ENCODE measurements at regions not wholly inside any gene's neighbourhood (a gene's known extent, or its start where the extent isn't known, plus 50 kb on each side); places are given as distances from the start of the nearest gene placed in this dataset.

GRCh38 chr3:145869958-145870357 is 291.0 kb downstream of the PLOD2 start:
- Histone ChIP-seq H3K9ac (ENCODE audit: low read depth in 1 of 2, low read length in 2 of 2) (no peak overlapping the region), H3K27me3 (ENCODE audit: control insufficient read depth in 4 of 4, insufficient read depth in 4 of 4, low read length in 3 of 4) (no peaks in the 10 kb centered on the region), H3K9me3 (ENCODE audit: control insufficient read depth in 4 of 4, low read length in 3 of 4) (no peaks in the 10 kb centered on the region), H3K4me1 (ENCODE audit: control insufficient read depth in 4 of 4, insufficient read depth in 4 of 4, low read length in 3 of 4) (no peaks in the 10 kb centered on the region), H3K36me3 (ENCODE audit: control insufficient read depth in 4 of 4, insufficient read depth in 3 of 4, low read depth in 1 of 4, low read length in 3 of 4) (no peaks in the 10 kb centered on the region), H3K27ac (ENCODE audit: low read depth in 1 of 2, low read length in 2 of 2) (no peak overlapping the region), H3K4me3 (ENCODE audit: low read depth in 1 of 3, low read length in 3 of 3) (no peak overlapping the region)
- no peak for TF ChIP-seq HNF4G (IDR thresholded peaks at IDR 0.05)
- TF ChIP-seq HNF4A (conservative IDR thresholded peaks at IDR 0.05): no peak
- no peak for TF ChIP-seq JUND (IDR thresholded peaks at IDR 0.05)
- TF ChIP-seq TAF1 (conservative IDR thresholded peaks at IDR 0.05): no peak
- no peak for TF ChIP-seq FOXA1 (IDR thresholded peaks at IDR 0.05)
- TF ChIP-seq NR2F2 (IDR thresholded peaks at IDR 0.05): no peak
- no peak for TF ChIP-seq FOXA2 (IDR thresholded peaks at IDR 0.05)
- TF ChIP-seq REST (IDR thresholded peaks at IDR 0.05): no peak
- no peak for TF ChIP-seq SP1 (IDR thresholded peaks at IDR 0.05)
- no peak for TF ChIP-seq CTCF (IDR thresholded peaks at IDR 0.05; ENCODE audit: low read depth, low read length, missing input control)
- TF ChIP-seq RAD21 (IDR thresholded peaks at IDR 0.05): no peak
- TF ChIP-seq MAX (IDR thresholded peaks at IDR 0.05): no peak
- TF ChIP-seq, protein P1, sequence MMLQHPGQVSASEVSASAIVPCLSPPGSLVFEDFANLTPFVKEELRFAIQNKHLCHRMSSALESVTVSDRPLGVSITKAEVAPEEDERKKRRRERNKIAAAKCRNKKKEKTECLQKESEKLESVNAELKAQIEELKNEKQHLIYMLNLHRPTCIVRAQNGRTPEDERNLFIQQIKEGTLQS (IDR thresholded peaks at IDR 0.05): no peak
- TF ChIP-seq YY1 (IDR thresholded peaks at IDR 0.05): no peak
- TF ChIP-seq RXRA (IDR thresholded peaks at IDR 0.05): no peak
- no peak for TF ChIP-seq GABPA (IDR thresholded peaks at IDR 0.05 in 1 of 2, conservative IDR thresholded peaks at IDR 0.05 in 1 of 2)
- no peak for TF ChIP-seq EGR1 (IDR thresholded peaks at IDR 0.05; ENCODE audit: low read depth in 2 of 2)
- TF ChIP-seq ZBTB33 (IDR thresholded peaks at IDR 0.05): no peak
- WGBS: 50% methylated on average over 1 of the region's 1 CpG
- no peak for DNase-seq (ENCODE audit: low spot score)
